Transverse colon (tissue), 4 donors: ENCODE measurements at regions not wholly inside any gene's neighbourhood (a gene's known extent, or its start where the extent isn't known, plus 50 kb on each side); places are given as distances from the start of the nearest gene placed in this dataset.

ENCODE experiments used
- DNase-seq: peaks from one replicate; pipeline ENCODE4 v3.0.0-alpha.2; 2019
- H3K27ac ChIP-seq, 4 donors: fragments of 200-600 bp; sonication (generic); 2 replicates each; pipeline ENCODE4 v1.5.1; 2016 to 2018; ENCODE audit warnings: inconsistent platforms in 4 of 4
- H3K27me3 ChIP-seq: fragments of 200-600 bp; sonication (generic); 2 replicates; pipeline ENCODE4 v1.5.1; 2017; ENCODE audit warnings: inconsistent platforms
- H3K36me3 ChIP-seq, 4 donors: fragments of 200-600 bp; sonication (generic); 2 replicates each; pipeline ENCODE4 v1.5.1; 2017 to 2019; ENCODE audit warnings: inconsistent platforms in 4 of 4
- H3K4me1 ChIP-seq, 4 donors: fragments of 200-600 bp; sonication (generic); 2 replicates each; pipeline ENCODE4 v1.5.1; 2017 to 2020; ENCODE audit warnings: inconsistent platforms in 4 of 4
- H3K4me3 ChIP-seq, 4 donors: fragments of 200-600 bp; sonication (generic); 1 replicate in 1 of 4; 2 replicates in 3 of 4; pipeline versions ENCODE4 v1.5.1 to v1.6.1; 2017 to 2019; ENCODE audit warnings: inconsistent platforms in 4 of 4
- H3K9me3 ChIP-seq, 2 donors: fragments of 200-600 bp; sonication (generic); 2 replicates each; pipeline ENCODE4 v1.5.1; 2017 to 2019; ENCODE audit warnings: inconsistent platforms in 2 of 2
- EP300 ChIP-seq: sonication (generic); formaldehyde crosslinking; IDR thresholded peaks from one replicate; pipeline ENCODE4 v1.6.1; 2017; ENCODE audit warnings: antibody characterized with exemption, low read depth
- POLR2A ChIP-seq: fragments of 450-650 bp; IDR thresholded peaks from one replicate; pipeline ENCODE4 v1.6.1; 2016; ENCODE audit warnings: antibody characterized with exemption, mild to moderate bottlenecking, moderate library complexity
- POLR2AphosphoS5 ChIP-seq, 3 donors: sonication (generic); formaldehyde crosslinking; IDR thresholded peaks; one replicate each; pipeline ENCODE4 v1.6.1; 2016; ENCODE audit warnings: antibody characterized with exemption in 3 of 3
- WGBS, 2 donors: methylation state at CpG; one replicate each; pipeline ENCODE4 v1.1.5; 2018; ENCODE audit warnings: low coverage in 1 of 2; 5-methylcytosine and 5-hydroxymethylcytosine counted together
- in situ Hi-C, 4 donors: fragments of 200-750 bp; cut with MboI; loops; one replicate each; pipeline versions ENCODE4 v1.15.0 to v1.15.1; 2017; ENCODE audit warnings: low sequenced_read_pairs in 3 of 4, low pct_ligation_motif_present in 1 of 4, low pct_unique_long_range_greater_than_20kb in 1 of 4
- intact Hi-C: fragments of 100-400 bp; cut with DNase I; formaldehyde crosslinking; loops from one replicate; pipeline ENCODE4 v1.15.1; 2023; ENCODE audit warnings: low total_unique reads
- TF ChIP-seq, protein P1 (sequence below), 5 experiments: fragments of 200-600 bp in 3 of 5; fragments of 450-650 bp in 2 of 5; sonication (generic) in 3 of 5; IDR thresholded peaks; 1 replicate in 2 of 5; 2 replicates in 3 of 5; pipeline ENCODE4 v1.5.1; 2016 to 2017; ENCODE audit warnings: antibody characterized with exemption in 5 of 5, inconsistent platforms in 3 of 5, mild to moderate bottlenecking in 2 of 5, moderate library complexity in 1 of 5

GRCh38 chr13:76319921-76320320 lies 566.3 kb downstream of the KCTD12 start:
- H3K36me3 ChIP-seq: no peaks in the 10 kb centered on the region
- no peaks in the 10 kb centered on the region for H3K27me3 ChIP-seq
- H3K4me3 ChIP-seq: no peak overlapping the region
- TF ChIP-seq EP300 (no peak), POLR2A (no peak), POLR2AphosphoS5 (IDR thresholded peaks at IDR 0.05) (no peak)
- TF ChIP-seq, protein P1, sequence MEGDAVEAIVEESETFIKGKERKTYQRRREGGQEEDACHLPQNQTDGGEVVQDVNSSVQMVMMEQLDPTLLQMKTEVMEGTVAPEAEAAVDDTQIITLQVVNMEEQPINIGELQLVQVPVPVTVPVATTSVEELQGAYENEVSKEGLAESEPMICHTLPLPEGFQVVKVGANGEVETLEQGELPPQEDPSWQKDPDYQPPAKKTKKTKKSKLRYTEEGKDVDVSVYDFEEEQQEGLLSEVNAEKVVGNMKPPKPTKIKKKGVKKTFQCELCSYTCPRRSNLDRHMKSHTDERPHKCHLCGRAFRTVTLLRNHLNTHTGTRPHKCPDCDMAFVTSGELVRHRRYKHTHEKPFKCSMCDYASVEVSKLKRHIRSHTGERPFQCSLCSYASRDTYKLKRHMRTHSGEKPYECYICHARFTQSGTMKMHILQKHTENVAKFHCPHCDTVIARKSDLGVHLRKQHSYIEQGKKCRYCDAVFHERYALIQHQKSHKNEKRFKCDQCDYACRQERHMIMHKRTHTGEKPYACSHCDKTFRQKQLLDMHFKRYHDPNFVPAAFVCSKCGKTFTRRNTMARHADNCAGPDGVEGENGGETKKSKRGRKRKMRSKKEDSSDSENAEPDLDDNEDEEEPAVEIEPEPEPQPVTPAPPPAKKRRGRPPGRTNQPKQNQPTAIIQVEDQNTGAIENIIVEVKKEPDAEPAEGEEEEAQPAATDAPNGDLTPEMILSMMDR (IDR thresholded peaks at IDR 0.05): no peak
- intact Hi-C loops: no loop called here
- no peak for DNase-seq
- in situ Hi-C loops: no loop called here
- peaks cover 0 to 3% (median 0%) of the 10 kb centered on the region in 4 donors for H3K4me1 ChIP-seq
- no peak overlapping the region for H3K27ac ChIP-seq
- no peaks in the 10 kb centered on the region for H3K9me3 ChIP-seq

DNA sequence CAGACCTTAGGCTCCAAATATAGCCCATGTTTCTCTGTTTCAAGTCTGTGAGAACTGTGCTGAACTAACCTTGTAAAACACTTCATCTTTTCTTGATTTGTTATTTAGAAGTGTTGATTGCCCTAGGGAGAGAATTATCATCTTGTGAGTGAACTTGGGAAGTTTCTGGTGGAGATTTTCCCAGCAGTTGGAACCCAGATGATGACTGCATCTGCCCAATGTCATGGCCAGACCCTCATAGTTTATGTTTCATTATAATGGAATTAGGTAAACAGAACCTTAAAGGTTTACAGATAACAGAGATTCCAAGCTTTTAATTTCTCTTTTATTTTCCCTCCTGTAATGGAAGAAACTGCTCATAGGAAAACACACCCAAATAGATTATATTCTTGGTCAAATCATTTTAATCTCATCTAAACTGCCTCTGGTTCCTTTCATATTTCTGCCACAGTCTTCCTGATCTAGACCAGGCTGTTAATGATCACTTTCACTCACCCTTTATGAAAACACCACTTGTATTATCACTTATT lies 569.1 kb downstream of the KCTD12 start:
- Histone ChIP-seq H3K27ac (peak overlapping the region in 1 of 4 donors; percentile 14), H3K4me3 (no peak overlapping the region), H3K4me1 (peaks cover 0 to 3% (median 0%) of the 10 kb centered on the region in 4 donors), H3K27me3 (no peaks in the 10 kb centered on the region), H3K36me3 (no peaks in the 10 kb centered on the region), H3K9me3 (no peaks in the 10 kb centered on the region)
- in situ Hi-C loops: no loop called here
- TF ChIP-seq, protein P1 (IDR thresholded peaks at IDR 0.05): no peak
- no peak for TF ChIP-seq POLR2AphosphoS5 (IDR thresholded peaks at IDR 0.05)
- TF ChIP-seq POLR2A: no peak
- no peak for TF ChIP-seq EP300
- no peak for DNase-seq
- intact Hi-C loops: no loop called here

DNA sequence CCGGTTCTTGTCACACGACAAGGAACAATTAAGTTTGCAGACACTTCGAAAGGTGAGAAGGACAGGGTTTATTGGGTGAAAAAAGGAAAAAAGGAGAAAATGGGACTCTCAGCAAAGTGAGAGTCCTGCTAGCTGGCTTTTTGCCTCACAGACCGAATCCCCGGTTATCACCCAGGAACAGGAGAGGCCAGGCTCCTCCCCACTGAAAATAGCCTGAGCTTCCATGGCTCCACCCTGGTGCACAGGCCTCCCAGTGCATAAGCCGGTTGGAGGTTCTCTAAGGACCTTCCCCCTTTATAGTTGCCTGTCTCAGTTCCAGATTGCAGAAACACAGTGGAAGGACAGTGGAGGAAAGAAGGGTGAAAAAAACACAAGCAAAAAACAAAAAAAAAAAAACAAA lies 571.7 kb downstream of the KCTD12 start:
- intact Hi-C loops (no loop called here), in situ Hi-C loops (no loop called here)
- H3K27me3 ChIP-seq: no peaks in the 10 kb centered on the region
- H3K4me3 ChIP-seq: no peak overlapping the region
- 63 to 78% methylated on average over 6 of the region's 6 CpGs for WGBS, 2 donors
- no peaks in the 10 kb centered on the region for H3K36me3 ChIP-seq
- no peak overlapping the region for H3K27ac ChIP-seq
- peaks cover 0 to 3% (median 0%) of the 10 kb centered on the region in 4 donors for H3K4me1 ChIP-seq
- TF ChIP-seq, protein P1 (IDR thresholded peaks at IDR 0.05): no peak
- TF ChIP-seq POLR2AphosphoS5 (IDR thresholded peaks at IDR 0.05) (no peak), POLR2A (no peak), EP300 (no peak)
- H3K9me3 ChIP-seq: no peaks in the 10 kb centered on the region
- DNase-seq: no peak

- WGBS, 2 donors: 52 to 59% methylated on average over 4 of the region's 4 CpGs
These were observed 579.1 kb downstream of the KCTD12 start for GRCh38 chr13:76307142-76307541.

More at GRCh38 chr13:76307142-76307541, 579.1 kb downstream of the KCTD12 start:
- Histone ChIP-seq H3K9me3 (no peaks in the 10 kb centered on the region), H3K4me1 (no peaks in the 10 kb centered on the region), H3K27me3 (no peaks in the 10 kb centered on the region), H3K27ac (no peak overlapping the region), H3K36me3 (no peaks in the 10 kb centered on the region), H3K4me3 (no peak overlapping the region)
- no peak for DNase-seq
- TF ChIP-seq EP300: no peak
- no peak for TF ChIP-seq POLR2A
- TF ChIP-seq, protein P1 (IDR thresholded peaks at IDR 0.05): no peak
- TF ChIP-seq POLR2AphosphoS5 (IDR thresholded peaks at IDR 0.05): no peak
- intact Hi-C loops (no loop called here), in situ Hi-C loops (no loop called here)
